Epithelial cell of esophagus (primary cell): ENCODE measurements at regions not wholly inside any gene's neighbourhood (a gene's known extent, or its start where the extent isn't known, plus 50 kb on each side); places are given as distances from the start of the nearest gene placed in this dataset.

ENCODE experiments used
- DNase-seq: peaks from one replicate; pipeline ENCODE4 v3.0.0; 2010; ENCODE audit warnings: low read depth
- H3K4me3 ChIP-seq: 2 replicates; pipeline ENCODE4 v1.5.1; 2011; ENCODE audit warnings: mild to moderate bottlenecking, low read length, control low read depth
- CTCF ChIP-seq: IDR thresholded peaks from 2 replicates; pipeline ENCODE4 v1.5.1; 2011; ENCODE audit warnings: low read depth, mild to moderate bottlenecking, low read length, control low read depth, inconsistent platforms; ENCODE audit not compliant: insufficient read depth; ENCODE audit errors: missing control alignments

- no peak for DNase-seq
- no peak overlapping the region for H3K4me3 ChIP-seq
- no peak for TF ChIP-seq CTCF
Measured at GRCh38 chr2:234166531-234166930, 116.0 kb downstream of the SPP2 start.

GRCh38 chr2:234165421-234165820 lies 114.9 kb downstream of the SPP2 start:
- TF ChIP-seq CTCF = no peak
- DNase-seq = peak; percentile 62
- H3K4me3 ChIP-seq = no peak overlapping the region

DNA sequence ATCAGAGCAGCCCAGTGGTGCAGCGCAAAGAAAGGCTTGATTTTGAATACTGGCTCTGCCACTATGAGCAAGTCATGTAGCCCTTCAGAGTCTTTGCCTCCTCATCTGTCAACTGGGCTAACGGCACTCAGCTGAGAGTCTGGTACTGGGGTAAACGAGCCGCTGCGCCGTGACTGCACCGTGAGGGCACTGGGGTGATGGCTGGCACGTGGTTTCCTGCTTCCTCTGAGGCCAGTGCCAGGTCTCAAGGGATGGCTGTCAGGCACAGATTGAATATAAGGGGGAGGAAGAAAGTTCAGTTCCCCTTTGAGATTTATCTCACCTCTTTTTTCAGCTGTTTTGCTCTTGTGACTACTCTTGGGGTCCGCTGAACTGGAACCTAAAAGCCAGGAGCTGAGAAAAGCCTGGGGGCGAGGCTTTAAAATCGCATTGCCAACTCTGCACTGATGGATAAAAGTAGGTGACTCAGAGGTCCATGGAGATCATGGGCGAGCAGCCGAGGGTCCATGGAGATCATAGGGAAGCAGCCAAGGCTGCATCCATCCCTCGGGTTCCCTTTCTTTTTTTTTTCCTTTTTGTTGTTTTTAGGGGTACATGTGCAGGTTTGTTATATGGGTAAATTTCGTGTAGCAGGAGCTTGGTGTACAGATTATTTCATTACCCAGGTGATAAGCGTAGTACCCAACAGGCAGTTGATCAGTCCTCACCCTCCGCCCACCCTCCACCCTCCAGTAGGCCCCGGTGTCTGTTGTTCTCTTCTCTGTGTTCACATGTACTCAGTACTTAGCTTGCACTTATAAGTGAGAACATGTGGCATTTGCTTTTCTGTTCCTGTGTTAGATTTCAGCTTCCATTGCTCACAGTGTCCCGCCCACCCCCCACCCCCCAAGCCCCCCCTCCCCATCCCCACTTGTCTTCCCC lies 114.3 kb downstream of the SPP2 start:
- H3K4me3 ChIP-seq = no peak overlapping the region
- no peak for TF ChIP-seq CTCF
- DNase-seq = no peak

DNA sequence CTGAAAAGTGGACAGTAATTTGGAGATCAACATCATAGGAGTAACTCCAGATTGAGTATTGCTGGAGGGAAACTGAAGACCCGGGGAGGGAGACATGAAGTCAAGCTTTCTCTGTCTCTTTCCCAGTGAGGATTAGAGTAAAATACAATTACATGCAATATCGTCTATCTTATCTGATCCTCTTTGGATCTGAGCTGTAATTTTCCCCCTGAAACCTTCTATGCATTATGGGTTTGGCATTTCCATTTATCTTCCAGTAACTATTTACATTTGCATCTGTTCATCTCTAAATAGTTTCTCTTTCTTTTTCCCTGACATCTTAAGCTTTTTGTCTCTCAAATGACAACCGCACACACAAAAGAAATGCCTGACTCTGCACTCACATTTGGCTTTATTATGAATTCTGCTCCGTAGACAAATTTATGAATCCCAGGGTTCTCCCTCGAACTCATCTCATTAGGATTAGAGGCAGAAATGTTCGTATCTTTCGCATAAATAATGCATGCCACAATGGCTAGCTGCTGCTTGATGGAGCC lies 113.1 kb downstream of the SPP2 start:
- no peak overlapping the region for H3K4me3 ChIP-seq
- DNase-seq = no peak
- no peak for TF ChIP-seq CTCF

DNA sequence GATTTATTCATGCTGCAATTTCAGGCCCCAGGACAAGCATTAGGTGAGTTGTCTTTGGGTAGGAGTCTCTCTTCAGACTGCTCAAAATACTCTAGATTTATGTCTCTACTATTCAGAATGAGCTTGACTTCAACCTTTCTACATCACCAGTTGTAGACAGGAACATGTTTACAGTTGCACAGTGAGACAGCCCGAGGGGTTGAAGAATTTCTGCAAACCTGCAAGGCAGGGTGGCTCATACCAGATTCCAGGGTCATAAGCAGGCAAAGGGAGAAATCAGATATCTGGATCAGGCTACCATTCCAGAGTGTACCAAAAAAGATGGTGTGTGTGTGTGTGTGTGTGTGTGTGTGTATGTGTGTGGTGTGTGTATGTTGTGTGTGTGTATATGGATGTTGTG lies 112.4 kb downstream of the SPP2 start:
- H3K4me3 ChIP-seq = no peak overlapping the region

DNA sequence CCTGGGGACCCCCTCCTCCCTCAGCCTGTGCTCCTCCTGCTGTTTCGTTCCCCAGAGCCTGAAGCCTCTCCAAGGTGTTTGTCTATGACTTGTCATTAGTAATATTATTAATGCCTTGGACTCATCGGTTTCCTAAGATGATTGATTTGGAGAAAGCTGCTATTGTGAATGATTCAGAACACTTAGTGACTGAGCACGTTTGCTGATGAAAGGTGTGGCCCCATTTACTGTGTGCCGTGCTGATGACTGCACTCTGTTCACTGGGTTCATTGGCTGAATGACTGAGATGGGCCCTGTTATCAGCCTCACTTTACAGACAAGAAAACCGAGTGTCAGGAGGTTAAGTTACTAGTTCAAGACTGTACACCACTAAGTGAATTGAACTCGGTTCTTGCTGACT lies 111.4 kb downstream of the SPP2 start:
- DNase-seq = peak; percentile 85
- no peak for TF ChIP-seq CTCF
- no peak overlapping the region for H3K4me3 ChIP-seq

More for the DNA sequence above, 112.4 kb downstream of the SPP2 start:
- DNase-seq = peak; percentile 83
- TF ChIP-seq CTCF = no peak
